SU-DHL-6 (cell line): ENCODE measurements at regions not wholly inside any gene's neighbourhood (a gene's known extent, or its start where the extent isn't known, plus 50 kb on each side); places are given as distances from the start of the nearest gene placed in this dataset.

Experiments used
- EZH2phosphoT487 ChIP-seq: fragments of 200-600 bp; sonication (generic), shearing (Covaris generic); conservative IDR thresholded peaks from 2 replicates; pipeline ENCODE4 v1.6.1; 2018; ENCODE audit warnings: mild to moderate bottlenecking, antibody characterized with exemption, low read length, moderate library complexity, mixed read lengths
- TF ChIP-seq, protein P1 (sequence below): fragments of 200-600 bp; sonication (generic); IDR thresholded peaks from one replicate; pipeline ENCODE4 v1.5.1; 2017; ENCODE audit warnings: antibody characterized with exemption, mild to moderate bottlenecking, low read length, moderate library complexity; ENCODE audit not compliant: insufficient read depth, poor library complexity, severe bottlenecking

DNA sequence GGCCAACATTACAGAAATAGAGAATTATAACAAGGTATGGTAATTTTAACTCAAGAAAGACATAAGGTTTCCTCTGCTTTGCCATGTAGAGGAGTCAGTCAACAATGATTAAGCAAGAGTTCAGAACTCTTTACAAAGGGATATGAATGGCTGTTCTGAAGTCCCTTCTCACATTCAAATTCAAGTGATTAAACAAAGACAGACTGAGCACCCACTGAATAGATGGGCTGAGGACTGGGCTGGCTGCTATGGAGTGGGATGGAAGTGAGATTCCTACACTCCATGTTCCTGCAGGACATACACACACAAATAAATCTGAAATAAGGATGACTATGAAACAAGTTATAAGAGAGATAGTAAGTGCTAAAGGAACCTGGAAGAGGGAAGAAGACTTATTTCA lies 199.0 kb upstream of the GRIP1 start:
- TF ChIP-seq, protein P1, sequence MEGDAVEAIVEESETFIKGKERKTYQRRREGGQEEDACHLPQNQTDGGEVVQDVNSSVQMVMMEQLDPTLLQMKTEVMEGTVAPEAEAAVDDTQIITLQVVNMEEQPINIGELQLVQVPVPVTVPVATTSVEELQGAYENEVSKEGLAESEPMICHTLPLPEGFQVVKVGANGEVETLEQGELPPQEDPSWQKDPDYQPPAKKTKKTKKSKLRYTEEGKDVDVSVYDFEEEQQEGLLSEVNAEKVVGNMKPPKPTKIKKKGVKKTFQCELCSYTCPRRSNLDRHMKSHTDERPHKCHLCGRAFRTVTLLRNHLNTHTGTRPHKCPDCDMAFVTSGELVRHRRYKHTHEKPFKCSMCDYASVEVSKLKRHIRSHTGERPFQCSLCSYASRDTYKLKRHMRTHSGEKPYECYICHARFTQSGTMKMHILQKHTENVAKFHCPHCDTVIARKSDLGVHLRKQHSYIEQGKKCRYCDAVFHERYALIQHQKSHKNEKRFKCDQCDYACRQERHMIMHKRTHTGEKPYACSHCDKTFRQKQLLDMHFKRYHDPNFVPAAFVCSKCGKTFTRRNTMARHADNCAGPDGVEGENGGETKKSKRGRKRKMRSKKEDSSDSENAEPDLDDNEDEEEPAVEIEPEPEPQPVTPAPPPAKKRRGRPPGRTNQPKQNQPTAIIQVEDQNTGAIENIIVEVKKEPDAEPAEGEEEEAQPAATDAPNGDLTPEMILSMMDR = no peak
- no peak for TF ChIP-seq EZH2phosphoT487
